HepG2 (cell line): ENCODE measurements at regions not wholly inside any gene's neighbourhood (a gene's known extent, or its start where the extent isn't known, plus 50 kb on each side); places are given as distances from the start of the nearest gene placed in this dataset.

Experiments used
- ATAC-seq: fragments of 200-7000 bp; cut with Tn5 transposase; 3 replicates; pipeline ENCODE4 v1.9.1; 2020; ENCODE audit warnings: mild to moderate bottlenecking, moderate library complexity
- BruUV-seq: library from RNA; stranded (reverse); fragments of 400-500 nt; replicated peaks from 2 replicates; lab custom pipeline; 2021; lab: Mats Ljungman, UMichigan
- CTCF ChIA-PET: fragments of 300-600 bp; formaldehyde crosslinking; extraction: SDS; loops from one replicate; lab custom pipeline; 2021; ENCODE audit warnings: low total read pairs, inconsistent platforms, low intra/inter-chr PET ratio; lab: Yijun Ruan, JAX
- POLR2A ChIA-PET: fragments of 350-600 bp; sonication (Branson Sonifier 250); formaldehyde crosslinking; loops from one replicate; lab custom pipeline; 2020; ENCODE audit warnings: antibody characterized with exemption, inconsistent platforms; lab: Yijun Ruan, JAX
- DNase-seq: peaks from one replicate; pipeline ENCODE4 v3.0.0-alpha.2; 2015; ENCODE audit warnings: low spot score
- FAIRE-seq: peaks from 3 replicates; lab custom pipeline; 2011; peaks lifted over from hg19 to GRCh38; lab: Jason Lieb, UNC
- H2AFZ ChIP-seq: one replicate; pipeline ENCODE4 v1.6.1; 2011; ENCODE audit warnings: low read length, inconsistent platforms
- H3K27ac ChIP-seq: fragments of 300-600 bp; 3 replicates; pipeline ENCODE4 v1.8.0; 2011; ENCODE audit warnings: mixed run types, mild to moderate bottlenecking, mixed read lengths, low read length, inconsistent platforms; ENCODE audit not compliant: insufficient read depth; ENCODE audit errors: extremely low read length
- H3K27me3 ChIP-seq, 2 experiments: fragments of 200-600 bp in 1 of 2; 2 replicates in 1 of 2; 3 replicates in 1 of 2; pipeline versions ENCODE4 v1.6.0 to v1.8.0; 2011; ENCODE audit warnings: low read length in 2 of 2, mild to moderate bottlenecking in 2 of 2, moderate library complexity in 2 of 2, inconsistent platforms in 1 of 2; ENCODE audit not compliant: insufficient read depth in 2 of 2, control insufficient read depth in 1 of 2
- H3K36me3 ChIP-seq, 2 experiments: fragments of 200-600 bp in 1 of 2; replicated peaks in 1 of 2; 2 replicates in 1 of 2; 3 replicates in 1 of 2; pipeline versions ENCODE4 v1.5.1 to v1.8.0; 2011; ENCODE audit warnings: low read length in 2 of 2, inconsistent platforms in 1 of 2; ENCODE audit not compliant: insufficient read depth in 2 of 2, control insufficient read depth in 1 of 2
- H3K4me1 ChIP-seq: 2 replicates; pipeline ENCODE4 v1.5.1; 2012; ENCODE audit warnings: low read length, inconsistent platforms; ENCODE audit not compliant: insufficient read depth
- H3K4me2 ChIP-seq: 2 replicates; pipeline ENCODE4 v1.6.0; 2011; ENCODE audit warnings: low read depth, low read length, inconsistent platforms
- H3K4me3 ChIP-seq, 3 experiments: fragments of 200-600 bp in 1 of 3; sonication (generic), shearing (Covaris generic) in 1 of 3; replicated peaks in 1 of 3; 2 replicates each; pipeline ENCODE4 v1.5.1; 2011 to 2016; ENCODE audit warnings: low read length in 3 of 3, inconsistent platforms in 2 of 3, low read depth in 2 of 3, mild to moderate bottlenecking in 2 of 3, control low read depth in 1 of 3, mixed read lengths in 1 of 3; ENCODE audit not compliant: insufficient read depth in 1 of 3
- H3K79me2 ChIP-seq: one replicate; pipeline ENCODE4 v1.6.1; 2011; ENCODE audit warnings: low read length, inconsistent platforms; ENCODE audit not compliant: insufficient read depth
- H3K9ac ChIP-seq: 2 replicates; pipeline ENCODE4 v1.6.0; 2011; ENCODE audit warnings: mild to moderate bottlenecking, low read depth, low read length, inconsistent platforms; ENCODE audit not compliant: insufficient read depth
- H3K9me3 ChIP-seq: 2 replicates; pipeline ENCODE4 v1.5.1; 2012; ENCODE audit warnings: mild to moderate bottlenecking, low read length
- H4K20me1 ChIP-seq: 2 replicates; pipeline ENCODE4 v1.6.0; 2011; ENCODE audit warnings: inconsistent platforms, mild to moderate bottlenecking, low read length, moderate library complexity; ENCODE audit not compliant: insufficient read depth
- CHD2 ChIP-seq: IDR thresholded peaks from 2 replicates; pipeline ENCODE4 v1.6.1; 2011; ENCODE audit warnings: low read depth, low read length, improper control_type of control experiment
- GMEB1 ChIP-seq: sonication (generic); formaldehyde crosslinking; IDR thresholded peaks from 2 replicates; pipeline ENCODE4 v1.5.1; 2020; ENCODE audit warnings: missing genetic modification reagents, mild to moderate bottlenecking, borderline replicate concordance
- GRHL1 ChIP-seq: sonication (generic); formaldehyde crosslinking; conservative IDR thresholded peaks from 2 replicates; pipeline ENCODE4 v1.8.0; 2022; ENCODE audit warnings: missing genetic modification reagents
- MAZ ChIP-seq, 2 experiments: sonication (generic) in 1 of 2; formaldehyde crosslinking in 1 of 2; IDR thresholded peaks; 2 replicates each; pipeline versions ENCODE4 v1.5.0 to v1.6.1; 2012 to 2020; ENCODE audit warnings: low read depth in 2 of 2, mild to moderate bottlenecking in 2 of 2, borderline replicate concordance in 1 of 2, improper control_type of control experiment in 1 of 2, low read length in 1 of 2, missing genetic modification reagents in 1 of 2, moderate library complexity in 1 of 2
- MED8 ChIP-seq: sonication (generic); formaldehyde crosslinking; IDR thresholded peaks from 2 replicates; pipeline ENCODE4 v1.8.1; 2023; ENCODE audit warnings: mild to moderate bottlenecking, missing genetic modification reagents; ENCODE audit not compliant: insufficient replicate concordance
- NR1H2 ChIP-seq: sonication (generic); formaldehyde crosslinking; IDR thresholded peaks from 2 replicates; pipeline ENCODE4 v1.8.1; 2022; ENCODE audit warnings: low read depth, missing genetic modification reagents, borderline replicate concordance
- PRPF4 ChIP-seq: fragments of 200-400 bp; formaldehyde crosslinking; IDR thresholded peaks from 2 replicates; pipeline ENCODE4 v1.6.1; 2016; ENCODE audit warnings: low read length, low read depth; ENCODE audit not compliant: poor library complexity, severe bottlenecking
- RARA ChIP-seq: IDR thresholded peaks from 2 replicates; pipeline ENCODE4 v1.6.1; 2016; ENCODE audit warnings: missing genetic modification reagents, missing compliant biosample characterization
- RXRA ChIP-seq: sonication (generic); formaldehyde crosslinking; IDR thresholded peaks from 2 replicates; pipeline ENCODE4 v1.5.1; 2020; ENCODE audit warnings: missing genetic modification reagents
- SCMH1 ChIP-seq: sonication (generic); formaldehyde crosslinking; IDR thresholded peaks from 2 replicates; pipeline ENCODE4 v1.9.0; 2021; ENCODE audit warnings: missing genetic modification reagents, mild to moderate bottlenecking, borderline replicate concordance
- SNRNP70 ChIP-seq: fragments of 200-400 bp; formaldehyde crosslinking; IDR thresholded peaks from 2 replicates; pipeline ENCODE4 v1.6.1; 2017; ENCODE audit warnings: mild to moderate bottlenecking, low read depth, low read length, moderate library complexity
- ZFP36L1 ChIP-seq: sonication (generic); formaldehyde crosslinking; IDR thresholded peaks from 2 replicates; pipeline ENCODE4 v1.8.0; 2022; ENCODE audit warnings: mild to moderate bottlenecking, missing genetic modification reagents, moderate library complexity
- ZNF496 ChIP-seq: sonication (generic); formaldehyde crosslinking; IDR thresholded peaks from 2 replicates; pipeline ENCODE4 v1.8.1; 2023; ENCODE audit warnings: mild to moderate bottlenecking, moderate library complexity, missing genetic modification reagents; ENCODE audit not compliant: insufficient replicate concordance
- ZNF567 ChIP-seq: sonication (generic); formaldehyde crosslinking; IDR thresholded peaks from 2 replicates; pipeline ENCODE4 v1.8.1; 2023; ENCODE audit warnings: mild to moderate bottlenecking, missing genetic modification reagents, borderline replicate concordance
- ZNF652 ChIP-seq: IDR thresholded peaks from 2 replicates; pipeline ENCODE4 v1.6.1; 2016; ENCODE audit warnings: low read depth, borderline replicate concordance
- ZNF777 ChIP-seq: sonication (generic); formaldehyde crosslinking; IDR thresholded peaks from 2 replicates; pipeline ENCODE4 v1.4.0; 2020; ENCODE audit warnings: missing genetic modification reagents
- ZNF784 ChIP-seq: sonication (generic); formaldehyde crosslinking; IDR thresholded peaks from 2 replicates; pipeline ENCODE4 v1.5.1; 2020; ENCODE audit warnings: missing genetic modification reagents, mild to moderate bottlenecking, borderline replicate concordance
- WGBS: methylation state at CpG from one replicate; pipeline ENCODE4 v1.1.6; 2017; ENCODE audit warnings: low lambda C conversion rate; 5-methylcytosine and 5-hydroxymethylcytosine counted together
- in situ Hi-C: cut with HindIII; loops from 2 replicates; pipeline ENCODE4 v1.10.0; 2017; ENCODE audit warnings: low pct_unique_long_range_greater_than_20kb; ENCODE audit not compliant: extremely low pct_ligation_motif_present
- intact Hi-C: fragments of 100-400 bp; cut with micrococcal nuclease; formaldehyde crosslinking; loops from one replicate; pipeline ENCODE4 v1.10.0; 2022; ENCODE audit not compliant: unreplicated experiment

- no peak for FAIRE-seq
- H3K9me3 ChIP-seq, result no peaks in the 10 kb centered on the region
- WGBS, result 7% methylated on average over 5 of the region's 8 CpGs
- no peak for ATAC-seq
- BruUV-seq, result no TSS peak
- H3K27ac ChIP-seq, result no peak overlapping the region
- no peaks in the 10 kb centered on the region for H3K4me1 ChIP-seq
- H3K79me2 ChIP-seq, result no peaks in the 10 kb centered on the region
- no peaks in the 10 kb centered on the region for H3K36me3 ChIP-seq
- no peak for DNase-seq
- CTCF ChIA-PET, result no interaction called here
- H3K4me3 ChIP-seq, result no peak overlapping the region
- intact Hi-C loops (no loop called here), in situ Hi-C loops (no loop called here)
- POLR2A ChIA-PET, result no interaction called here
- no peaks in the 10 kb centered on the region for H4K20me1 ChIP-seq
- no peak overlapping the region for H2AFZ ChIP-seq
- no peaks in the 10 kb centered on the region for H3K27me3 ChIP-seq
- no peak overlapping the region for H3K4me2 ChIP-seq
- no peak overlapping the region for H3K9ac ChIP-seq
- TF ChIP-seq GRHL1 (CRISPR knock-in tag) (no peak), SNRNP70 (no peak), ZNF784 (no peak), RXRA (CRISPR knock-in tag) (no peak), MED8 (CRISPR knock-in tag) (no peak), ZNF496 (no peak), GMEB1 (CRISPR knock-in tag) (no peak), NR1H2 (no peak), ZNF567 (CRISPR knock-in tag) (no peak), SCMH1 (CRISPR knock-in tag) (no peak), CHD2 (no peak), RARA (CRISPR knock-in tag) (no peak), PRPF4 (no peak), ZFP36L1 (CRISPR knock-in tag) (no peak), ZNF652 (CRISPR knock-in tag) (no peak), ZNF777 (no peak), MAZ (IDR thresholded peaks at IDR 0.05; ENCODE audit: borderline replicate concordance, low read depth, low read length) (no peak), MAZ (CRISPR knock-in tag; IDR thresholded peaks at IDR 0.05; ENCODE audit: low read depth) (no peak)
Observed at GRCh38 chr10:44581996-44582395, 197.1 kb upstream of the CXCL12 start.
